Neural crest cell (in vitro differentiated cells): ENCODE measurements at regions not wholly inside any gene's neighbourhood (a gene's known extent, or its start where the extent isn't known, plus 50 kb on each side); places are given as distances from the start of the nearest gene placed in this dataset.

Experiments used
- DNase-seq: peaks from one replicate; pipeline ENCODE4 v3.0.0; 2021; ENCODE audit warnings: low read depth, mixed read lengths, low spot score
- H3K27ac Mint-ChIP-seq: one replicate; pipeline ENCODE4 v1.8.0; 2021; ENCODE audit warnings: mild to moderate bottlenecking, mixed read lengths; ENCODE audit not compliant: unreplicated experiment
- H3K27me3 Mint-ChIP-seq: 2 replicates; pipeline ENCODE4 v1.8.0; 2021; ENCODE audit warnings: low read depth, mild to moderate bottlenecking, mixed read lengths
- H3K36me3 Mint-ChIP-seq: 2 replicates; pipeline ENCODE4 v1.8.0; 2021; ENCODE audit warnings: low read depth, mild to moderate bottlenecking, mixed read lengths
- H3K4me1 Mint-ChIP-seq: 2 replicates; pipeline ENCODE4 v1.8.0; 2021; ENCODE audit warnings: mixed read lengths
- H3K4me3 Mint-ChIP-seq: one replicate; pipeline ENCODE4 v1.8.0; 2021; ENCODE audit warnings: mild to moderate bottlenecking, mixed read lengths
- H3K9me3 Mint-ChIP-seq: 2 replicates; pipeline ENCODE4 v1.8.0; 2021; ENCODE audit warnings: mixed read lengths
- TF ChIP-seq, protein P1 (sequence below): fragments of 200-600 bp; sonication (generic); conservative IDR thresholded peaks from 2 replicates; pipeline ENCODE4 v1.5.0; 2021; ENCODE audit warnings: antibody characterized with exemption, mild to moderate bottlenecking

DNA sequence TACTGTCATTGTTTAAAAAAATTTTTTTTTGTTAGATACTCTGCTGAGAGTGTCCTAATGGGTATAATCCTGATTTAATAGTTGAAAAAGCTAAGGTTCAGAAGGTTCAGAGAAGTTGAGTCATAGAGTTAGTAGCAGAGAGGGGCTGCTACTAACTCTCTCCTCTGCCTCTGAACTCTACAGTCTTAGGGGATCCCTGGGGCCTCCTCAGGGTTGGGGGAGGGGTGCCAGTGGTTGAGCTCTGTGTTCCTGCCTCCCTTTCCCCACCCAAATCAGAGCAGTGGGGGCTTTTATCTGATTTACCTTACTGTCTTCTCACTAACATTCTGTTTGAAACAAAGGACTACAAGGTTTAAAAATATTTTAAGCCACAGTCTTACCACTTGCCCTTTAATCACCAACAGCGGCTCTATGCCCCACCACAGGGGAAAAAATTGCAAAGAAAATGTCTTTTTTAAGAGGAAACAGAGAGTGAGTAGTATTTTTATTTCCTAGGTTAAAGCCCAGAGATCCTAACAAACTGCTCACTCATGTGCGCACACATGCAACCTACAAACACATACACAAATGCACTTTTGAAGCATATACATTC is 102.2 kb upstream of the ATP6AP2 start:
- Mint-ChIP-seq H3K4me3 (no peak overlapping the region), H3K4me1 (peaks cover 24% of the 10 kb centered on the region), H3K9me3 (peaks cover 3% of the 10 kb centered on the region), H3K27ac (no peak overlapping the region), H3K27me3 (no peaks in the 10 kb centered on the region), H3K36me3 (no peaks in the 10 kb centered on the region)
- no peak for DNase-seq
- TF ChIP-seq, protein P1, sequence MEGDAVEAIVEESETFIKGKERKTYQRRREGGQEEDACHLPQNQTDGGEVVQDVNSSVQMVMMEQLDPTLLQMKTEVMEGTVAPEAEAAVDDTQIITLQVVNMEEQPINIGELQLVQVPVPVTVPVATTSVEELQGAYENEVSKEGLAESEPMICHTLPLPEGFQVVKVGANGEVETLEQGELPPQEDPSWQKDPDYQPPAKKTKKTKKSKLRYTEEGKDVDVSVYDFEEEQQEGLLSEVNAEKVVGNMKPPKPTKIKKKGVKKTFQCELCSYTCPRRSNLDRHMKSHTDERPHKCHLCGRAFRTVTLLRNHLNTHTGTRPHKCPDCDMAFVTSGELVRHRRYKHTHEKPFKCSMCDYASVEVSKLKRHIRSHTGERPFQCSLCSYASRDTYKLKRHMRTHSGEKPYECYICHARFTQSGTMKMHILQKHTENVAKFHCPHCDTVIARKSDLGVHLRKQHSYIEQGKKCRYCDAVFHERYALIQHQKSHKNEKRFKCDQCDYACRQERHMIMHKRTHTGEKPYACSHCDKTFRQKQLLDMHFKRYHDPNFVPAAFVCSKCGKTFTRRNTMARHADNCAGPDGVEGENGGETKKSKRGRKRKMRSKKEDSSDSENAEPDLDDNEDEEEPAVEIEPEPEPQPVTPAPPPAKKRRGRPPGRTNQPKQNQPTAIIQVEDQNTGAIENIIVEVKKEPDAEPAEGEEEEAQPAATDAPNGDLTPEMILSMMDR, result no peak

DNA sequence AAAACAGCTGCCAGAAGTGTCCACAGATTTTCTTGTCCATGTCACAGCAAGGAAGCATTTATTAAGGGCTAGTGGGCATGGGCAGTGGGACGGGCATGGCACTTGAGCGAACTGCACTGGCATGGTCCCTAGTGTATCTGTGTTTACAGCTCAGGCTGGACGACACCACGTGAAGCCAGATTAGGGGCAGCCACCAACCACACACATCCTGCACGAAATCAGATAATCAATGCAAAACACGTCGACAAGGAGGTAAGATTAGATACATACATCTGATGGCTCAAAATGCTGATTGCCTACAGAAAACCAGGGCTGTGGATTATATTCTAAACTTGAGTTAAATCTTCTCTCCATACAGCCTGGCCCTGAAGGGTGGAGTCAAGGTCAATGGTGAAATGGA is 103.8 kb upstream of the ATP6AP2 start:
- Mint-ChIP-seq H3K36me3 (no peaks in the 10 kb centered on the region), H3K4me1 (peaks cover 32% of the 10 kb centered on the region), H3K4me3 (no peak overlapping the region), H3K9me3 (peaks cover 3% of the 10 kb centered on the region), H3K27me3 (no peaks in the 10 kb centered on the region), H3K27ac (no peak overlapping the region)
- no peak for DNase-seq
- TF ChIP-seq, protein P1, result no peak

DNA sequence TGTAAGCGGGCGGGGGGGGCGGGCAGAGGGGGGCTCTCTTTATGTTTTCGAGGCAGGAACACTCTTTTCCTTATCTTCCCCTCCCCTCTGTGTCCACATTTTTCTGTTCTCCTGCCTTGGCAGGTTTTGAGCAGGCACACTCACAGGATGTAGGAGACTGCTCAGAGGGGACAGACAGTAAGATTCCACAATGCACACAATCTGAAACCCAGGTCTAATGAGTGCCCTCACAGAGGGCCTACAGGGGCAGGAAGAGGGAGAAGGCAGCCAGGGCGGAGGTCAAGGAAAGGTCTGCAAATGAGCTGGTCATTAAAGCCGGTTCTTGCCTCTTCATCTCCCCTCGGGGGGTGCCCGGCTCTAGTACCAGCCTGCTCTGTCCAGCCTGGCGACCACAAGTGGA is 106.1 kb upstream of the ATP6AP2 start:
- Mint-ChIP-seq H3K9me3 (peaks cover 2% of the 10 kb centered on the region), H3K27me3 (no peaks in the 10 kb centered on the region), H3K4me3 (no peak overlapping the region), H3K27ac (peak overlapping the region; percentile 73), H3K4me1 (peaks cover 44% of the 10 kb centered on the region), H3K36me3 (no peaks in the 10 kb centered on the region)
- TF ChIP-seq, protein P1, result no peak
- no peak for DNase-seq

DNA sequence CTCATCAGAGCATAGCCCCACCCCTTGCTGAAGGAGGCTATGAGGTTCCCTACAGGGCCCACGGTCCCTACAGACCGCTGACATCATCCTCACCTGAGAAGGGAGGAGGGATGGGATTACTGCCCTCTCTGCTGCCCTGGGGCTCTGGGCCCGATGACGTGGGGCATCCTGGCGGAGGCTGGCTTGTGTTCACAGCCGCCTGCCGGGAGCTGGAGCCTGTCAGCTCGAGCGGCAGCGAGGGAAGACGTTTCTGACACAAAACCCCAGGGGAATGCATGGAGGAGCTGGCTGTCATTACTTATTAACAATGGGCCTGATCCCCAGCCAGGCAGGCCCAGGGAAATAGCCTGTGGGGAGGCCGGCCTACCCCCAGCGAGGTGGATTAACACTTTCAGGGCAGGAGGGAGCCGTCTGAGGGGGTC is 106.6 kb upstream of the ATP6AP2 start:
- Mint-ChIP-seq H3K36me3 (no peaks in the 10 kb centered on the region), H3K4me3 (peak overlapping the region; percentile 42), H3K4me1 (peaks cover 44% of the 10 kb centered on the region), H3K9me3 (no peaks in the 10 kb centered on the region), H3K27ac (peak overlapping the region; percentile 31), H3K27me3 (no peaks in the 10 kb centered on the region)
- peak; percentile 12 for DNase-seq
- TF ChIP-seq, protein P1, result no peak

DNA sequence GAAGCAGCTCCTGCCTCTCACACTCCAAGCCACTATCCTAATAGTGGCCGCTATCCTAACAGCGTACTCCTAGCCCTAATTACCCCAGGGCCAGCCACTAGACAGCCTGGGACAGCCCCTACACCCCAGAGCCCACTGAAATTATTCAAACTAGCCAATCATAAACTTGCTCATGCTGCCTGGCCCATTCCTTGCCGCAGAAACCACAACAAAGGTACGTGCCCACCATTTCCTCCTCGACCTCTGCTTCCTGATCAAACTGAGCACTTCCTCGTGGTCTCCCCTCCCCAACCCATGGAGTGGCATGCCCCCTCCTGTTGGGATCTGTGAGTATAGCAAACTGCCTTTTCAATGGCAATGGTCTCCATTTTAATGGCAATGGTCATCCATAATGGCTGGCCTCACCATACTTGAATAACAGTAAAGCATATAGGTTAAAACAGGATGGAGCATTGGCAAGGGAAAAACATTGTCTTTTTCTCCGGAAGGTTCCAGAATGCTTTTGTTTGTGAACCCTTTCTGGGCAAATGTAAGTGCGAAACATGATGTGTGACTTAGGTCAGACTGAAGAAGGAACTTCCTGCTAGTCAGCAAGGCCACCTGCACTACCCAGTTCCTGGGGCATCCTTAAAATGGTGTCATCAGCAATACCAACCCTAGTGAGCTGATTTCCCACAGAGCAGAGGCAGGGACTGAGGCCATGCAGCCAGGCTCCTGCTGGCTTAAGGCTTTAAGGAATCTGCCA is 107.1 kb upstream of the ATP6AP2 start:
- no peaks in the 10 kb centered on the region for H3K27me3 Mint-ChIP-seq
- TF ChIP-seq, protein P1, result no peak
- H3K9me3 Mint-ChIP-seq, result no peaks in the 10 kb centered on the region
- peak overlapping the region; percentile 42 for H3K4me3 Mint-ChIP-seq
- no peak overlapping the region for H3K27ac Mint-ChIP-seq
- peaks cover 46% of the 10 kb centered on the region for H3K4me1 Mint-ChIP-seq
- DNase-seq, result no peak
- no peaks in the 10 kb centered on the region for H3K36me3 Mint-ChIP-seq
